ENCODE measurements at regions not wholly inside any gene's neighbourhood (a gene's known extent, or its start where the extent isn't known, plus 50 kb on each side); places are given as distances from the start of the nearest gene placed in this dataset.
"Not testable (repeated sequence)": the region's sequence is repeated elsewhere in the genome, so short reads cannot be mapped to it uniquely, and the experiment has no call there.

- Histone ChIP-seq H3K36me3 (ENCODE audit: control insufficient read depth, insufficient read depth, low read length) (no peaks in the 10 kb centered on the region), H3K4me1 (ENCODE audit: control insufficient read depth, low read depth, low read length) (peaks cover 5% of the 10 kb centered on the region), H3K4me3 (ENCODE audit: low read length) (no peak overlapping the region), H4K8ac (ENCODE audit: low read depth, low read length) (no peak overlapping the region), H3K79me2 (ENCODE audit: control insufficient read depth, insufficient read depth, low read length) (no peaks in the 10 kb centered on the region), H3K4ac (ENCODE audit: low read depth, low read length) (no peak overlapping the region), H2BK120ac (ENCODE audit: low read depth, low read length) (no peak overlapping the region), H2BK15ac (replicated peaks; ENCODE audit: low read depth) (no peak overlapping the region), H3K18ac (ENCODE audit: low read length) (no peak overlapping the region), H3K27ac (ENCODE audit: low read depth, low read length) (no peak overlapping the region), H3K27me3 (ENCODE audit: insufficient read depth, low read length, poor library complexity) (no peaks in the 10 kb centered on the region), H2AK5ac (ENCODE audit: low read length) (no peak overlapping the region), H2BK5ac (ENCODE audit: low read length) (no peak overlapping the region), H3K56ac (ENCODE audit: low read length) (no peak overlapping the region), H3K23ac (ENCODE audit: low read length) (no peak overlapping the region), H3K9ac (ENCODE audit: low read length) (no peak overlapping the region), H4K5ac (ENCODE audit: low read length) (no peak overlapping the region), H3K79me1 (ENCODE audit: low read length) (no peaks in the 10 kb centered on the region), H3K4me2 (ENCODE audit: low read length) (no peak overlapping the region)
- peak; percentile 79 for DNase-seq
These were observed 142.7 kb upstream of the SYNPR start for GRCh38 chr3:63135367-63135766.

GRCh38 chr3:63136249-63136648 is 141.9 kb upstream of the SYNPR start:
- not testable (repeated sequence) for H3K18ac ChIP-seq (ENCODE audit: low read length); H3K4ac ChIP-seq (ENCODE audit: low read depth, low read length); H4K5ac ChIP-seq (ENCODE audit: low read length); H3K36me3 ChIP-seq (ENCODE audit: control insufficient read depth, insufficient read depth, low read length); H2BK120ac ChIP-seq (ENCODE audit: low read depth, low read length); H3K4me1 ChIP-seq (ENCODE audit: control insufficient read depth, low read depth, low read length); H3K56ac ChIP-seq (ENCODE audit: low read length); H4K8ac ChIP-seq (ENCODE audit: low read depth, low read length); H3K79me1 ChIP-seq (ENCODE audit: low read length); H3K9ac ChIP-seq (ENCODE audit: low read length); H2BK15ac ChIP-seq (replicated peaks; ENCODE audit: low read depth); H3K23ac ChIP-seq (ENCODE audit: low read length); DNase-seq; H2AK5ac ChIP-seq (ENCODE audit: low read length); H3K27ac ChIP-seq (ENCODE audit: low read depth, low read length); H3K79me2 ChIP-seq (ENCODE audit: control insufficient read depth, insufficient read depth, low read length); H3K4me3 ChIP-seq (ENCODE audit: low read length); H2BK5ac ChIP-seq (ENCODE audit: low read length); H3K27me3 ChIP-seq (ENCODE audit: insufficient read depth, low read length, poor library complexity); H3K4me2 ChIP-seq (ENCODE audit: low read length)
- no CpG with 5 or more reads among the region's 26 CpGs for WGBS (ENCODE audit: extremely low coverage, insufficient coverage, low lambda C conversion rate)

- H3K4me2 ChIP-seq (ENCODE audit: low read length), result no peak overlapping the region
- H3K23ac ChIP-seq (ENCODE audit: low read length), result no peak overlapping the region
- H3K36me3 ChIP-seq (ENCODE audit: control insufficient read depth, insufficient read depth, low read length), result no peaks in the 10 kb centered on the region
- no peak overlapping the region for H4K5ac ChIP-seq (ENCODE audit: low read length)
- no peak overlapping the region for H2BK120ac ChIP-seq (ENCODE audit: low read depth, low read length)
- no peak overlapping the region for H3K27ac ChIP-seq (ENCODE audit: low read depth, low read length)
- no peaks in the 10 kb centered on the region for H3K79me1 ChIP-seq (ENCODE audit: low read length)
- no peak overlapping the region for H2BK15ac ChIP-seq (replicated peaks; ENCODE audit: low read depth)
- no peaks in the 10 kb centered on the region for H3K4me1 ChIP-seq (ENCODE audit: control insufficient read depth, low read depth, low read length)
- no peak for DNase-seq
- H3K56ac ChIP-seq (ENCODE audit: low read length), result no peak overlapping the region
- no peak overlapping the region for H2AK5ac ChIP-seq (ENCODE audit: low read length)
- H4K8ac ChIP-seq (ENCODE audit: low read depth, low read length), result no peak overlapping the region
- no peak overlapping the region for H3K4ac ChIP-seq (ENCODE audit: low read depth, low read length)
- H3K27me3 ChIP-seq (ENCODE audit: insufficient read depth, low read length, poor library complexity), result no peaks in the 10 kb centered on the region
- no peak overlapping the region for H3K4me3 ChIP-seq (ENCODE audit: low read length)
- H2BK5ac ChIP-seq (ENCODE audit: low read length), result no peak overlapping the region
- no CpG with 5 or more reads among the region's 2 CpGs for WGBS (ENCODE audit: extremely low coverage, insufficient coverage, low lambda C conversion rate)
- H3K9ac ChIP-seq (ENCODE audit: low read length), result no peak overlapping the region
- H3K79me2 ChIP-seq (ENCODE audit: control insufficient read depth, insufficient read depth, low read length), result no peaks in the 10 kb centered on the region
- H3K18ac ChIP-seq (ENCODE audit: low read length), result no peak overlapping the region
These were observed 135.4 kb upstream of the SYNPR start for GRCh38 chr3:63142681-63143080.

GRCh38 chr3:63146154-63146553 is 132.0 kb upstream of the SYNPR start:
- Histone ChIP-seq H3K4ac (ENCODE audit: low read depth, low read length) (no peak overlapping the region), H3K9ac (ENCODE audit: low read length) (no peak overlapping the region), H3K4me2 (ENCODE audit: low read length) (no peak overlapping the region), H3K79me2 (ENCODE audit: control insufficient read depth, insufficient read depth, low read length) (no peaks in the 10 kb centered on the region), H2BK5ac (ENCODE audit: low read length) (no peak overlapping the region), H3K79me1 (ENCODE audit: low read length) (no peaks in the 10 kb centered on the region), H3K23ac (ENCODE audit: low read length) (no peak overlapping the region), H3K4me1 (ENCODE audit: control insufficient read depth, low read depth, low read length) (no peaks in the 10 kb centered on the region), H3K27me3 (ENCODE audit: insufficient read depth, low read length, poor library complexity) (no peaks in the 10 kb centered on the region), H2BK15ac (replicated peaks; ENCODE audit: low read depth) (no peak overlapping the region), H4K8ac (ENCODE audit: low read depth, low read length) (no peak overlapping the region), H3K56ac (ENCODE audit: low read length) (no peak overlapping the region), H2BK120ac (ENCODE audit: low read depth, low read length) (no peak overlapping the region), H2AK5ac (ENCODE audit: low read length) (no peak overlapping the region), H4K5ac (ENCODE audit: low read length) (no peak overlapping the region), H3K27ac (ENCODE audit: low read depth, low read length) (no peak overlapping the region), H3K4me3 (ENCODE audit: low read length) (no peak overlapping the region), H3K18ac (ENCODE audit: low read length) (no peak overlapping the region), H3K36me3 (ENCODE audit: control insufficient read depth, insufficient read depth, low read length) (no peaks in the 10 kb centered on the region)
- DNase-seq, result no peak
- WGBS (ENCODE audit: extremely low coverage, insufficient coverage, low lambda C conversion rate), result no CpG with 5 or more reads among the region's 4 CpGs

- H2AK5ac ChIP-seq (ENCODE audit: low read length), result no peak overlapping the region
- no peak overlapping the region for H2BK120ac ChIP-seq (ENCODE audit: low read depth, low read length)
- H3K4ac ChIP-seq (ENCODE audit: low read depth, low read length), result no peak overlapping the region
- no peak overlapping the region for H3K56ac ChIP-seq (ENCODE audit: low read length)
- H2BK5ac ChIP-seq (ENCODE audit: low read length), result no peak overlapping the region
- no peak overlapping the region for H2BK15ac ChIP-seq (replicated peaks; ENCODE audit: low read depth)
- H4K5ac ChIP-seq (ENCODE audit: low read length), result no peak overlapping the region
- H3K79me2 ChIP-seq (ENCODE audit: control insufficient read depth, insufficient read depth, low read length), result no peaks in the 10 kb centered on the region
- H3K79me1 ChIP-seq (ENCODE audit: low read length), result no peaks in the 10 kb centered on the region
- WGBS (ENCODE audit: extremely low coverage, insufficient coverage, low lambda C conversion rate), result no CpG with 5 or more reads among the region's 3 CpGs
- H3K27me3 ChIP-seq (ENCODE audit: insufficient read depth, low read length, poor library complexity), result no peaks in the 10 kb centered on the region
- peak; percentile 27 for DNase-seq
- no peaks in the 10 kb centered on the region for H3K4me1 ChIP-seq (ENCODE audit: control insufficient read depth, low read depth, low read length)
- H3K36me3 ChIP-seq (ENCODE audit: control insufficient read depth, insufficient read depth, low read length), result no peaks in the 10 kb centered on the region
- H3K4me3 ChIP-seq (ENCODE audit: low read length), result no peak overlapping the region
- H3K4me2 ChIP-seq (ENCODE audit: low read length), result no peak overlapping the region
- H3K18ac ChIP-seq (ENCODE audit: low read length), result no peak overlapping the region
- no peak overlapping the region for H3K9ac ChIP-seq (ENCODE audit: low read length)
- H4K8ac ChIP-seq (ENCODE audit: low read depth, low read length), result no peak overlapping the region
- no peak overlapping the region for H3K27ac ChIP-seq (ENCODE audit: low read depth, low read length)
- no peak overlapping the region for H3K23ac ChIP-seq (ENCODE audit: low read length)
These were observed 127.2 kb upstream of the SYNPR start for GRCh38 chr3:63150880-63151279.

- no peak overlapping the region for H2BK15ac ChIP-seq (replicated peaks; ENCODE audit: low read depth)
- H3K4me2 ChIP-seq (ENCODE audit: low read length), result no peak overlapping the region
- H3K27me3 ChIP-seq (ENCODE audit: insufficient read depth, low read length, poor library complexity), result no peaks in the 10 kb centered on the region
- no peak overlapping the region for H3K9ac ChIP-seq (ENCODE audit: low read length)
- no peak for DNase-seq
- H3K56ac ChIP-seq (ENCODE audit: low read length), result no peak overlapping the region
- H3K4me1 ChIP-seq (ENCODE audit: control insufficient read depth, low read depth, low read length), result no peaks in the 10 kb centered on the region
- no peaks in the 10 kb centered on the region for H3K79me2 ChIP-seq (ENCODE audit: control insufficient read depth, insufficient read depth, low read length)
- no CpG with 5 or more reads among the region's 1 CpG for WGBS (ENCODE audit: extremely low coverage, insufficient coverage, low lambda C conversion rate)
- no peak overlapping the region for H3K27ac ChIP-seq (ENCODE audit: low read depth, low read length)
- no peak overlapping the region for H3K4ac ChIP-seq (ENCODE audit: low read depth, low read length)
- H2BK120ac ChIP-seq (ENCODE audit: low read depth, low read length), result no peak overlapping the region
- no peak overlapping the region for H4K8ac ChIP-seq (ENCODE audit: low read depth, low read length)
- no peak overlapping the region for H3K18ac ChIP-seq (ENCODE audit: low read length)
- no peak overlapping the region for H2AK5ac ChIP-seq (ENCODE audit: low read length)
- no peak overlapping the region for H4K5ac ChIP-seq (ENCODE audit: low read length)
- H2BK5ac ChIP-seq (ENCODE audit: low read length), result no peak overlapping the region
- no peaks in the 10 kb centered on the region for H3K36me3 ChIP-seq (ENCODE audit: control insufficient read depth, insufficient read depth, low read length)
- no peak overlapping the region for H3K4me3 ChIP-seq (ENCODE audit: low read length)
- H3K23ac ChIP-seq (ENCODE audit: low read length), result no peak overlapping the region
- no peaks in the 10 kb centered on the region for H3K79me1 ChIP-seq (ENCODE audit: low read length)
These were observed 126.2 kb upstream of the SYNPR start for GRCh38 chr3:63151897-63152296.

All from mesendoderm (in vitro differentiated cells).